ENCODE measurements at regions not wholly inside any gene's neighbourhood (a gene's known extent, or its start where the extent isn't known, plus 50 kb on each side); places are given as distances from the start of the nearest gene placed in this dataset.
"Not testable (repeated sequence)": the region's sequence is repeated elsewhere in the genome, so short reads cannot be mapped to it uniquely, and the experiment has no call there.

GRCh38 chr3:101143012-101143411 lies 149.8 kb upstream of the ABI3BP start:
- DNase-seq (ENCODE audit: low spot score): no peak
- intact Hi-C loops (cut with DNase I): no loop called here

GRCh38 chr3:101142160-101142559 lies 148.9 kb upstream of the ABI3BP start:
- intact Hi-C loops (cut with DNase I): no loop called here

DNA sequence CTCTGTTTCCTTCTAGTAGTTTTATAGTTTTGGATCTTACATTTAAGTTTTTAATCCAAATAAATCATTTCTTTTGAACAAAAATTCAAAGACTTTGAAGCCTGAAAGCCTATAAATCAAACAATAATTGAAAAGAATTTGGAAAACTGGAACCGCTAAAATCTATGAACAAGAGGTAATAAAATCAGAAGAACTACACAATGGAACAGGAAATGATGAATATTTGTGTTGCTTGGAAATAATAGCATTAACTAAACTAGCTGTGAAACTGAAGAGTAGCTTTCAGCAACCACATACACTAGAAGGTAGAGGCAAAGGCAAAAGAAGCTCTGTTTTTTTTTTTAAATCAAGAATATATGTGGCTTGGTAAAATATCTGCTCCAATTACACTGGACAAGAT lies 147.9 kb upstream of the ABI3BP start:
- intact Hi-C loops (cut with DNase I): no loop called here
- no peak for DNase-seq (ENCODE audit: low spot score)

More at GRCh38 chr3:101142160-101142559, 148.9 kb upstream of the ABI3BP start:
- no peak for DNase-seq (ENCODE audit: low spot score)

GRCh38 chr3:101138817-101139216 lies 145.6 kb upstream of the ABI3BP start:
- intact Hi-C loops (cut with DNase I): no loop called here

GRCh38 chr3:101134331-101134730 lies 141.1 kb upstream of the ABI3BP start:
- intact Hi-C loops (cut with DNase I): no loop called here
- DNase-seq (ENCODE audit: low spot score): no peak

More at GRCh38 chr3:101138817-101139216, 145.6 kb upstream of the ABI3BP start:
- no peak for DNase-seq (ENCODE audit: low spot score)

GRCh38 chr3:101133652-101134051 lies 140.4 kb upstream of the ABI3BP start:
- intact Hi-C loops (cut with DNase I): no loop called here
- DNase-seq (ENCODE audit: low spot score): no peak

GRCh38 chr3:101133197-101133596 lies 140.0 kb upstream of the ABI3BP start:
- DNase-seq (ENCODE audit: low spot score); intact Hi-C loops (cut with DNase I): not testable (repeated sequence)

DNA sequence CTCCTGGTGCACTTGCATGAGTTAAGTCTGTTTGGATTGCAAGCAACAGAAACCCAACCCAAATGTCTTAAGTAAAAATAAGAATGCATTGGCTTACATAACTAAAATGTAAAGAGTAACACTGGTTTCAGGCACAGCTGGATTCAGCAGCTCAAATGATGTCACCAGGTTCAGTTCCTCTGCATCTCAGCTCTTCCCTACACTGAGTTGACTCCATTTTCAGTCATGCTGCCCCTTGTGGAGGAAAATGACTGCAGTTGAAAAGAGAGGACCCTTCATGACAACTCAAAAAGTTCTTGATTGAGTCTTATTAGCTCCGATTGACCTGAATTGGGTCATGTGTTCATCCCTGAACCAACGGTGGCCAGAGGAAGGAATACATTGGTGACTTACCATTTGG lies 138.5 kb upstream of the ABI3BP start:
- no peak for DNase-seq (ENCODE audit: low spot score)
- intact Hi-C loops (cut with DNase I): no loop called here

DNA sequence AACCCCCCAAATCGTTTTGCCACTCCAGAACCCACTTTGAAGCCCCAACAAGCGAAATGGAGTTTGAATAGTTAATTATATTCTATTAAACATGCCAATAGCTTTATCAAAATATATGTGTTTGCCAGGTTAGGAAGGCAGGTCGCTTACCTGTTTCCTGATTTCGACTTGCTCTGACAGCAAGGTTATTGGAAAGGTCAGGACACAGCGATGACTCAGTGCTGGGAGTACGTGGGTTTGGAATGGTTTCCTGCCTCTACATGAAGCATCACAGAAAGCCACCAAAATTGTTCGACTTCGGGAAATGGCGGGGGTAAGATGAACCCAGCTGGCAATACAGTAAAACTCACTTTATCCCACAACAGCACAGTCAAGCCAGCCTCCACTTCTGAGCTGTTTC lies 135.6 kb upstream of the ABI3BP start:
- intact Hi-C loops (cut with DNase I): no loop called here

DNA sequence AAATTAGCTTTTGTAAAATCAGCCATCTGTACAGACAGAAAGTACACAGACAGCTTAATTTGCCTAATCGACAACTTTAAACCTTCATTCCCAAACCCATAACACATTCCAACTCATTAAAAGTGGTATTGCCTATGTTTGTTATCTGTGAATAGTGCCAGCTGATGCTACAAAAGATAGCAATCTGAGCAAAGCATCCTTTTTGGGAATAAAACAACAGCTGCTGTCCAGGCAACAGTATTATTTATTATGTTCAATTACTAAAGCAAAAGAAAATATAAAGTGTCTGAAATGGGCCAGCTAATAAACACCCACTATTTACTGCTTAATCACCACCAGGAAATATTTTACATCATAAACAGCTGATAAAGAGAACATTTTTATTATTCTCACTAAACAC lies 134.8 kb upstream of the ABI3BP start:
- intact Hi-C loops (cut with DNase I): no loop called here
- no peak for DNase-seq (ENCODE audit: low spot score)

More for the DNA sequence above, 135.6 kb upstream of the ABI3BP start:
- DNase-seq (ENCODE audit: low spot score): no peak

GRCh38 chr3:101124125-101124524 lies 130.9 kb upstream of the ABI3BP start:
- intact Hi-C loops (cut with DNase I): no loop called here
- DNase-seq (ENCODE audit: low spot score): no peak

DNA sequence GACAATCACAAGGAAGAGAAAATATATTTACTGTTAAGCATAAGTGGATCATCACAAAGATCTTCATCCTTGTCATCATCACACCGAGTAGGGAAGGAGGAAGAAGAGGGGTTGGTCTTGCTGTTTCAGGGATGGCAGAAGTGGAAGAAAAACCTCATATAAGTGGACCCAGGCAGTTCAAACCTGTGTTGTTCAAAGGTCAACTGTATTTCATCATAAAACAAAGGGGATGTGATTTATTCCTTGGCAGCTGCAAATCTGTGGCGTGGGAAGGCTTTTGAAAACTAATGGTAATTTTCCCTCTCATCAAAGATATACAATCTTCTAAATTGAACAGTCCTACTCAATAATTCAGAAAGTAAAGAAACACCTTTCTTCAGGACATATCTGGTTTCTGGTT lies 129.9 kb upstream of the ABI3BP start:
- DNase-seq (ENCODE audit: low spot score): no peak
- intact Hi-C loops (cut with DNase I): no loop called here

DNA sequence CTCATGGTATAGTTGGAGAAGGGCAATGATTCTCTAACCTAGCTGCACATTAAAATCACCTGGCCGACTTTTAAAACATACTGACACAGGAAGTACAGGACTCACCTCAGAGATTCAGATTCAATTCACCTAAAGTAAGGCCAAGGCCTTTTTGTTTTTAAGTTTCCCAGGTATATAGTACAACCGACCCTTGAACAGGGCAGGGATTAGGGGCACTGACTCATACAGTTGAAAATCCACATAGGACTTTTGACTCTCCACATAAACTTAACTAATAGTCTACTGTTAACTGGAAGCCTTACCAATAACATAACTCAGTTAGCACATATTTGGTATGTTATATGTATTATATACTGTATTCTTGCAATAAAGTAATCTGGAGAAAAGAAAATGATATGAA lies 129.5 kb upstream of the ABI3BP start:
- no peak for DNase-seq (ENCODE audit: low spot score)
- intact Hi-C loops (cut with DNase I): no loop called here

- intact Hi-C loops (cut with DNase I): no loop called here
- no peak for DNase-seq (ENCODE audit: low spot score)
Measured at GRCh38 chr3:101120039-101120438, 126.8 kb upstream of the ABI3BP start.

GRCh38 chr3:101119535-101119934 lies 126.3 kb upstream of the ABI3BP start:
- intact Hi-C loops (cut with DNase I): no loop called here
- DNase-seq (ENCODE audit: low spot score): no peak

DNA sequence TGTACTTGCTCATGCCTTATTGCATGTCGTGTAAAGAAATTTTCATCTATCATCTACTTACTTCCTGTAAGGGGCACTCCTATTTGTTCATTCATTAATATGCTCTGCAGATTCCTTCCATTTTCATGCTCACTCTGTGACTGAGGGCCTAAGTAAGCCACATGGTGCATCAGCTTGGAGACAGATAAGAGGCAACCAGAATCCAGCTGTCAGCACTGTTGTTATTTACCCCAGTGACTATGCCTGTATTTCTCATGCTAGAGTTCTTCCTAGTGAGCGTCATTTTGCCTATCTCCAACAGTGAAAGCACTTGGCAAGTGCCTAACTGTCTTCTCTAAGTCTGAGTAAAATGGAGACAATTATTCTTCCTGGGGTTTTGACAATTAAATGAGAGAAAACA lies 124.8 kb upstream of the ABI3BP start:
- intact Hi-C loops (cut with DNase I): no loop called here
- DNase-seq (ENCODE audit: low spot score): no peak

- DNase-seq (ENCODE audit: low spot score): no peak
- intact Hi-C loops (cut with DNase I): no loop called here
Measured at GRCh38 chr3:101117465-101117864, 124.2 kb upstream of the ABI3BP start.

DNA sequence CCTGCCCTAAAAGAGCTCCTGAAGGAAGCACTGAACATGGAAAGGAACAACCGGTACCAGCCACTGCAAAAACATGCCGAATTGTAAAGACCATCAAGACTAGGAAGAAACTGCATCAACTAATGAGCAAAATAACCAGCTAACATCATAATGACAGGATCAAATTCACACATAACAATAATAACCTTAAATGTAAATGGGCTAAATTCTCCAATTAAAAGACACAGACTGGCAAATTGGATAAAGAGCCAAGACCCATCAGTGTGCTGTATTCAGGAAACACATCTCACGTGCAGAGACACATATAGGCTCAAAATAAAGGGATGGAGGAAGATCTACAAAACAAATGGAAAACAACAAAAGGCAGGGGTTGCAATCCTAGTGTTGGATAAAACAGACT lies 117.1 kb upstream of the ABI3BP start:
- DNase-seq (ENCODE audit: low spot score); intact Hi-C loops (cut with DNase I): not testable (repeated sequence)

- DNase-seq (ENCODE audit: low spot score): no peak
- intact Hi-C loops (cut with DNase I): no loop called here
Measured at GRCh38 chr3:101104321-101104720, 111.1 kb upstream of the ABI3BP start.

- no peak for DNase-seq (ENCODE audit: low spot score)
- intact Hi-C loops (cut with DNase I): no loop called here
Measured at GRCh38 chr3:101102678-101103296, 109.6 kb upstream of the ABI3BP start.

GRCh38 chr3:101100361-101101009 lies 107.3 kb upstream of the ABI3BP start:
- DNase-seq (ENCODE audit: low spot score): no peak
- intact Hi-C loops (cut with DNase I): no loop called here
